Tibial artery (tissue), 4 donors: ENCODE measurements at regions not wholly inside any gene's neighbourhood (a gene's known extent, or its start where the extent isn't known, plus 50 kb on each side); places are given as distances from the start of the nearest gene placed in this dataset.

Experiments
- DNase-seq, 2 donors: peaks; one replicate each; pipeline ENCODE4 v3.0.0-alpha.2; 2019
- H3K27ac ChIP-seq, 2 donors: fragments of 200-600 bp; sonication (generic) in 1 of 2; 1 replicate in 1 of 2; 2 replicates in 1 of 2; pipeline ENCODE4 v1.5.1; 2018 to 2019; ENCODE audit warnings: mild to moderate bottlenecking in 1 of 2
- H3K27me3 ChIP-seq, 2 donors: fragments of 200-600 bp; sonication (generic) in 1 of 2; one replicate each; pipeline versions ENCODE4 v1.5.1 to v1.6.0; 2016 to 2019
- H3K36me3 ChIP-seq, 3 donors: fragments of 200-600 bp; sonication (generic) in 2 of 3; one replicate each; pipeline ENCODE4 v1.5.1; 2016 to 2019; ENCODE audit warnings: mild to moderate bottlenecking in 2 of 3
- H3K4me1 ChIP-seq, 4 donors: fragments of 200-600 bp; sonication (generic) in 2 of 4; 1 replicate in 3 of 4; 2 replicates in 1 of 4; pipeline ENCODE4 v1.5.1; 2016 to 2019
- H3K4me3 ChIP-seq, 2 donors: fragments of 200-600 bp; sonication (generic) in 1 of 2; 1 replicate in 1 of 2; 2 replicates in 1 of 2; pipeline ENCODE4 v1.5.1; 2018 to 2019; ENCODE audit warnings: mild to moderate bottlenecking in 2 of 2
- H3K9me3 ChIP-seq, 3 donors: fragments of 200-600 bp; sonication (generic) in 1 of 3; one replicate each; pipeline ENCODE4 v1.5.1; 2016 to 2019
- CTCF ChIP-seq, 2 experiments: fragments of 200-600 bp in 1 of 2; fragments of 450-650 bp in 1 of 2; IDR thresholded peaks; one replicate each; pipeline ENCODE4 v1.5.1; 2017 to 2019; ENCODE audit warnings: antibody characterized with exemption in 2 of 2, mild to moderate bottlenecking in 1 of 2, moderate library complexity in 1 of 2
- intact Hi-C: fragments of 100-400 bp; cut with DNase I; formaldehyde crosslinking; loops from one replicate; pipeline ENCODE4 v1.15.0; 2023; ENCODE audit warnings: low total_unique reads

DNA sequence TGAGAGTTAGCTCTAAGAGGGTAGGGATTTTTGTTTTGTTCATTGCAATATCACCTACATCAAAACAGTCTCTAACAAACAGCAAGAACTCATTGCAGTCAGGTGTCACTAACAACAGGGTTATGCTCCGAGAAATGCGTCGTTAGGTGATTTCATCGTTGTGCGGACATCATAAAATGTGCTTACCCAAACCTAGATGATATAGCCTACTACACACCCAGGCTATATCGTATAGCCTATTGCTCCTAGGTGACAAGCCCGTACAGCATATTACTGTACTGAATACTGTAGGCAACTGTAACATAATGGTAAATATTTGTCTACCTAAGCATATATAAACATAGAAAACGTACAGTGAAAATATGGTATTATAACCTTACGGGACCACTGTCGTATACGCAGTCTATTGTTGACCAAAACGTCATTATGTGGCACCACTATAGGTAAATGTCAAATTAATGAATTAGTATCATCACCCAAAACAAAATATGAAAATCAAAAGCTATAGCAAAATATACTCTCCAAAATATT lies 49.9 kb upstream of the TAB2 start:
- Histone ChIP-seq H3K27ac (no peak overlapping the region), H3K9me3 (peaks cover 0 to 3% (median 0%) of the 10 kb centered on the region in 3 donors), H3K27me3 (no peaks in the 10 kb centered on the region), H3K36me3 (no peaks in the 10 kb centered on the region), H3K4me1 (no peaks in the 10 kb centered on the region), H3K4me3 (no peak overlapping the region)
- intact Hi-C loops, result no loop called here
- DNase-seq, result no peak
- TF ChIP-seq CTCF (IDR thresholded peaks at IDR 0.05), result no peak
